Neural progenitor cell (in vitro differentiated cells): ENCODE measurements at regions not wholly inside any gene's neighbourhood (a gene's known extent, or its start where the extent isn't known, plus 50 kb on each side); places are given as distances from the start of the nearest gene placed in this dataset.

ENCODE experiments used
- CTCF ChIP-seq: fragments of 200-600 bp; sonication (generic); IDR thresholded peaks from 2 replicates; pipeline ENCODE4 v1.5.1; 2017; ENCODE audit warnings: antibody characterized with exemption, mild to moderate bottlenecking
- EZH2 ChIP-seq: fragments of 200-600 bp; sonication (generic); IDR thresholded peaks from 2 replicates; pipeline ENCODE4 v1.6.1; 2017; ENCODE audit warnings: antibody characterized with exemption, mild to moderate bottlenecking, moderate library complexity
- EZH2phosphoT487 ChIP-seq: fragments of 200-600 bp; sonication (generic); IDR thresholded peaks from 2 replicates; pipeline ENCODE4 v1.6.1; 2017; ENCODE audit warnings: antibody characterized with exemption

- TF ChIP-seq CTCF (no peak), EZH2 (no peak), EZH2phosphoT487 (no peak)
Observed at GRCh38 chr9:2297771-2298170, 282.6 kb downstream of the SMARCA2 start.
